HUES6 (cell line): ENCODE measurements at regions not wholly inside any gene's neighbourhood (a gene's known extent, or its start where the extent isn't known, plus 50 kb on each side); places are given as distances from the start of the nearest gene placed in this dataset.

ENCODE experiments used
- H3K27ac ChIP-seq: 2 replicates; pipeline ENCODE4 v1.7.0; 2013; ENCODE audit warnings: low read depth, mild to moderate bottlenecking, low read length, inconsistent platforms
- H3K27me3 ChIP-seq: 2 replicates; pipeline ENCODE4 v1.6.1; 2013; ENCODE audit warnings: low read length; ENCODE audit not compliant: control insufficient read depth, insufficient read depth
- H3K36me3 ChIP-seq: 2 replicates; pipeline ENCODE4 v1.6.1; 2013; ENCODE audit warnings: low read length; ENCODE audit not compliant: control insufficient read depth, insufficient read depth
- H3K4me1 ChIP-seq: 2 replicates; pipeline ENCODE4 v1.6.1; 2013; ENCODE audit warnings: low read length; ENCODE audit not compliant: control insufficient read depth, insufficient read depth
- H3K4me3 ChIP-seq: 2 replicates; pipeline ENCODE4 v1.5.1; 2013; ENCODE audit warnings: low read depth, low read length
- H3K9ac ChIP-seq: one replicate; pipeline ENCODE4 v1.6.1; 2013; ENCODE audit warnings: mild to moderate bottlenecking, low read length
- H3K9me3 ChIP-seq: 2 replicates; pipeline ENCODE4 v1.6.1; 2013; ENCODE audit warnings: low read depth, low read length; ENCODE audit not compliant: control insufficient read depth, insufficient read depth

- Histone ChIP-seq H3K27ac (no peak overlapping the region), H3K4me3 (no peak overlapping the region), H3K27me3 (no peaks in the 10 kb centered on the region), H3K9me3 (no peaks in the 10 kb centered on the region), H3K9ac (no peak overlapping the region), H3K36me3 (no peaks in the 10 kb centered on the region), H3K4me1 (peaks cover 2% of the 10 kb centered on the region; the same call in 1 of the 2 replicates)
Measured at GRCh38 chr5:83846624-83847350, 126.1 kb upstream of the HAPLN1 start.

DNA sequence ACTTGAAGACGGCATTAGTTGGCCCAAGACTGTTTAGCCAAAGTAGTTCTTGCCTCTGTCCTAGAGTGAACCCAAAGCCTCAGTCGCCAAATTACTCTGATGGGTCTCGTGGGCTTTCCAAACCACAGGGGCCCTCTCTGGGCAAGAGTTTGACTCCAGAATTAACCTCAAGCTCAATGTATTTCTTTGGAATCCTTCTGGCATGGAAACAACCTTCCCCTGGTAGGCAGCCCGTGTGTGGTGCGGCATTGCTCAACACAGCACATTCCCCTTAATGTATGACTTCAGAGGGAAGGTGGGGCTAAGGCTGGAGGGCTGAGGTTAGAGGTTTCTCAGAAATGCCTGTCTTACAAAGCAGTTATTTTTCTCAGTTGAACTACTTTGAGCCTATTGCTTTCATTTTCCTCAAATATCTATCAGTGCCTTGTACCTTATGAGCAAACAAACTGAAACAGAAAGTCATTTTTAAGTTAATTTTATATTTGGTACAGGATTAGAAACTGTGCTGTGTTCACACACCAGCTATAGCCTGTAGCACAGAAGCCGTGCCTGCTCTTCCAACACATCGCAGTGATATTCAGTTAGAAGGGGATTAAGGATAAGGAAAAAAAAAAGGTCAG, 123.9 kb upstream of the HAPLN1 start:
- peaks cover 2% of the 10 kb centered on the region; the same call in 1 of the 2 replicates for H3K4me1 ChIP-seq
- no peaks in the 10 kb centered on the region for H3K9me3 ChIP-seq
- no peaks in the 10 kb centered on the region for H3K27me3 ChIP-seq
- H3K27ac ChIP-seq = no peak overlapping the region
- no peak overlapping the region for H3K9ac ChIP-seq
- no peak overlapping the region for H3K4me3 ChIP-seq
- no peaks in the 10 kb centered on the region for H3K36me3 ChIP-seq

GRCh38 chr5:83839788-83840187, 119.1 kb upstream of the HAPLN1 start:
- Histone ChIP-seq H3K4me3 (no peak overlapping the region), H3K27me3 (no peaks in the 10 kb centered on the region), H3K9me3 (no peaks in the 10 kb centered on the region), H3K4me1 (no peaks in the 10 kb centered on the region), H3K36me3 (no peaks in the 10 kb centered on the region), H3K27ac (no peak overlapping the region), H3K9ac (no peak overlapping the region)

GRCh38 chr5:83839256-83839655, 118.6 kb upstream of the HAPLN1 start:
- H3K36me3 ChIP-seq = no peaks in the 10 kb centered on the region
- no peak overlapping the region for H3K27ac ChIP-seq
- H3K4me3 ChIP-seq = no peak overlapping the region
- H3K27me3 ChIP-seq = no peaks in the 10 kb centered on the region
- H3K9ac ChIP-seq = no peak overlapping the region
- H3K4me1 ChIP-seq = no peaks in the 10 kb centered on the region
- H3K9me3 ChIP-seq = no peaks in the 10 kb centered on the region

GRCh38 chr5:83837265-83837907, 116.7 kb upstream of the HAPLN1 start:
- H3K4me1 ChIP-seq = no peaks in the 10 kb centered on the region
- H3K27me3 ChIP-seq = no peaks in the 10 kb centered on the region
- H3K9me3 ChIP-seq = no peaks in the 10 kb centered on the region
- no peak overlapping the region for H3K27ac ChIP-seq
- H3K36me3 ChIP-seq = no peaks in the 10 kb centered on the region
- no peak overlapping the region for H3K4me3 ChIP-seq
- H3K9ac ChIP-seq = no peak overlapping the region

DNA sequence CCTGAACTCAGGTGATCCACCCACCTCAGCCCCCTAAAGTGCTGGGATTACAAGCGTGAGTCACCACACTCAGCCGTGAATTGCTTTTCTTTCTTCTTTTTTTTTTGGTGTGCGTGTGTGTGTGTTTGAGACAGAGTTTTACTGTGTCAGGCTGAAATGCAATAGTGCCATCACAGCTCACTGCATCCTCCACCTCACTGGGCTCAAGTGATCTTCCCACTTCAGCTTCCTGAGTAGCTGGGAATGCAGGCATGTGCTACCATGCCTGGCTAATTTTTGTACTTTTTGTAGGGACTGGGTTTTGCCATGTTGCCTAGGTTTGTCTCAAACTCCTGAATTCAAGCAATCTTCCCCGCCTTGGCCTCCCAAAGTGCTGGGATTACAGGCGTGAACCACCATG, 113.7 kb upstream of the HAPLN1 start:
- Histone ChIP-seq H3K4me1 (no peaks in the 10 kb centered on the region), H3K9me3 (no peaks in the 10 kb centered on the region), H3K27ac (no peak overlapping the region), H3K36me3 (no peaks in the 10 kb centered on the region), H3K4me3 (no peak overlapping the region), H3K9ac (no peak overlapping the region), H3K27me3 (no peaks in the 10 kb centered on the region)

DNA sequence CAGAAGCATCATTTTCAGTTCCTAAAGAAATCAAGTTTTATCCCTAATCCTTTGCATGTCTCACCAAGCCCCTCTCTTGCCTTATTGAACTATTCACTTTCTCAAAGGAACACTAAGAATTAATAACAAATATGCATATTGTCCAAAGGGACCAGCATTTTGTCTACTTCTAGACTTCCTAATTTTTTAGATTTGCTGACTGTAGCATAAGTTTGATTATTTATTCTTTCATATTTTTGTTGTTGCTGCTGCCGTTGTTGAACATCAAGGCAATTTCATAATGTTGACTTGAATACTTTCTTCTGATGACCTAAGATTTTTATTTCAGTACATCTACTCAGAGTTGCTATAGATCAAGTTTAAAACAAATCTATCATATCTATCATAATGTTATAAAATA, 111.2 kb upstream of the HAPLN1 start:
- H3K9me3 ChIP-seq = no peaks in the 10 kb centered on the region
- no peak overlapping the region for H3K27ac ChIP-seq
- H3K27me3 ChIP-seq = no peaks in the 10 kb centered on the region
- H3K9ac ChIP-seq = no peak overlapping the region
- H3K4me1 ChIP-seq = no peaks in the 10 kb centered on the region
- H3K36me3 ChIP-seq = no peaks in the 10 kb centered on the region
- no peak overlapping the region for H3K4me3 ChIP-seq

GRCh38 chr5:83827111-83827557, 106.5 kb upstream of the HAPLN1 start:
- Histone ChIP-seq H3K9ac (no peak overlapping the region), H3K4me3 (no peak overlapping the region), H3K27ac (no peak overlapping the region), H3K9me3 (no peaks in the 10 kb centered on the region), H3K4me1 (peaks cover 6% of the 10 kb centered on the region), H3K27me3 (no peaks in the 10 kb centered on the region), H3K36me3 (no peaks in the 10 kb centered on the region)

DNA sequence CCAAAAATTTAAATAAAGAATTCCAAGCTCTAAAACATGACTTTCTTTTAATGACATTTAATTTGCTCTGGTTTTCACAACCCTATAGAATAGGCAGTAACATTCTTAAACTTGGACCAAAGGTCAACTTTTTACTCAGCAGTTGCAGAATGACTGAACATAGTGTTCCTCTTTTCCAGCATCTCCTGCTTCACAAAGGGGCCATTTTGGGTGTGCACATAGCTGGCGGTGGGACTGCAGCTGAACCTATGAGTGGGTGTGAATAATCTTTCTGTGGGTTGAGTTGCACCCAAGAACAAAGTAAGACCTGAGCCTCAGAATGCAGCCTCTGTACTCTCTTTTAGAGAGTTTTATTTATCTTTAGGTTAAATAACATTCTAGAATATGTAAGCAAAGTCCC, 96.9 kb upstream of the HAPLN1 start:
- no peaks in the 10 kb centered on the region for H3K4me1 ChIP-seq

DNA sequence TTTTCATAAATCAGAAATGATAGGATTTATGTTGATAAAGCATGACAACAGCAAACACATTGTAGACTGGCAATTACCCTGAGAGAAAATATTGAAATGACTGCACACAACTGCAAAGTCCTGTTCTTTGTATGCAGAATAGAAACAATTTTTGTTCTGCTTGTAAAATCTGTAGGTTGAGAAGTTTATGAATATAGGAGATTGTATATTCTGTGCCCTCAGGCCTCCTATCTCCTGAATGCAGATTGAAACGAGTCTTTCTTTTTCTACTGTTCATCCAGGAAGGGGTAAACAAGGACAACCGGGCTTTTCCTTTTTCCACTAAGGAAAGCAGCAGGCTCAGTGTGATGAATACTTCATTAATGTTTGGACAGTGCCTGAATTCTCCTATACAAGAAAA, 95.0 kb upstream of the HAPLN1 start:
- H3K27ac ChIP-seq = no peak overlapping the region
- H3K9me3 ChIP-seq = 0 out of 2 replicates have a peak, but pooled peaks cover under 1% of the 10 kb centered on the region
- no peak overlapping the region for H3K4me3 ChIP-seq
- H3K4me1 ChIP-seq = no peaks in the 10 kb centered on the region
- H3K9ac ChIP-seq = no peak overlapping the region
- no peaks in the 10 kb centered on the region for H3K36me3 ChIP-seq
- H3K27me3 ChIP-seq = no peaks in the 10 kb centered on the region

More for the DNA sequence above, 96.9 kb upstream of the HAPLN1 start:
- Histone ChIP-seq H3K27me3 (no peaks in the 10 kb centered on the region), H3K36me3 (no peaks in the 10 kb centered on the region), H3K9ac (no peak overlapping the region), H3K4me3 (no peak overlapping the region), H3K9me3 (0 out of 2 replicates have a peak, but pooled peaks cover 2% of the 10 kb centered on the region), H3K27ac (no peak overlapping the region)

- no peak overlapping the region for H3K9ac ChIP-seq
- no peaks in the 10 kb centered on the region for H3K9me3 ChIP-seq
- H3K27ac ChIP-seq = no peak overlapping the region
- no peaks in the 10 kb centered on the region for H3K27me3 ChIP-seq
- no peaks in the 10 kb centered on the region for H3K4me1 ChIP-seq
- no peak overlapping the region for H3K4me3 ChIP-seq
- H3K36me3 ChIP-seq = no peaks in the 10 kb centered on the region
Measured at GRCh38 chr5:83810511-83810910, 89.9 kb upstream of the HAPLN1 start.
